GM19023 (cell line): ENCODE measurements at regions not wholly inside any gene's neighbourhood (a gene's known extent, or its start where the extent isn't known, plus 50 kb on each side); places are given as distances from the start of the nearest gene placed in this dataset.

Experiments used
- ATAC-seq: cut with Tn5 transposase; IDR thresholded peaks from one replicate; pipeline ENCODE4 v1.9.1; 2021; ENCODE audit warnings: mild to moderate bottlenecking, moderate library complexity; ENCODE audit not compliant: unreplicated experiment

DNA sequence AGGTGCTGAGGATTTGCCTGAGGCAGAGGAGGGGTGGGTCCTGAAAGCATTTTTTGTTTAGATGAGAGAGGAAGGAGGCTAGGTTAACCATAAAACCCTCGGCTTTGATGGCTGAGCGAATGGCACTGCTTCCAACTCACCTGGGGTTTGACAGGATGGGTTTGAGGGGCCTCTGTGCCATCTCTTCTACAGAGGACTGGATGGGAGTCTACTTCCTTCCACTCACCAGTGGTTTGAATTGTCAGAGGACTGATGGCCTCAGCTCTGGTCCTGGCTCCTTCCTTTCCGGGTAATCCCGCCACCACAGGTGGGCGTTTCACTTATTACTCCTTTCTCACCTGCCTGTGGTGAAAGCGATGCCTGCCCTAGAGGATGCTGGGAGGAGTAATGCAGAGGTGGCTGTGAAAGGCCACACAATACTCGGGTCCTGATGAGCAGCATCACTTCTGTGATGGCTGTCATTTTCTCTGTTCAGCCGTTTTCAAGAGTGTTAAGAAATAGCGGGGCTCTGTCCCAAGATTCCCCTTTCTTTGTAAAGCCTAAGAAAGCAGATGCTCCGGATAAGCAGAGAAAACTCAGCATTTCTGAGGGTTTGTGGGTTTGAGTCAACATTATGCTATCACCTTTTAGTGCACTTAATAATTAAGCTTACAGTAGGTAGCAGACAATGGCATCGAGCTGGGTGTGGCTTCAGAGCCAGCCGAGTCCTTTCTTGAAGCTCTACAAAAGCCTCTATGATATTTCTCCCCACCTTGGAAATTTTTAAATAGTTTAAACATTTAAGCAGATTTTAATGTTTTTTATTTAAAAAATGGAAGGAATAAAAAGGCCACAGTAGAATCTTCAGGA is 220.7 kb downstream of the HLX start:
- no peak for ATAC-seq

DNA sequence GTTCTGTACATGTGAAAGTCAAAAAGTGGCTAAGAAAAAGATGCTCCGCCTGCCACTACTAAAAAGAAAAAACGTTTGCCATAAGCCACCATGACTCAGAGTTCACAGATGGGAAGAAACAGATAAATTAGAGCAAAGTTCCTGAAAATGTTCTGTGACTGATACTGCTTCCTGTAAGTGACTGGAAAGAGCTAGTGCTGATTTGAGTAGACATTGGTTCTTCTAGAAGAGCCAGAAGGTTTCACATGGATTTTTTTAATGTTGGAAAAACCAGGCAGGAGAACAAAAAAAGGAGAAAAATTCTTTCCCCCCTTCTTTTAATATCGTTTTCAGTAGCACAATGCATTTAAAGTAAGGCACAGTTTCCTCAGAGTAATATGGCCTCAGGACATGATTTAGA is 221.4 kb downstream of the HLX start:
- ATAC-seq = no peak

DNA sequence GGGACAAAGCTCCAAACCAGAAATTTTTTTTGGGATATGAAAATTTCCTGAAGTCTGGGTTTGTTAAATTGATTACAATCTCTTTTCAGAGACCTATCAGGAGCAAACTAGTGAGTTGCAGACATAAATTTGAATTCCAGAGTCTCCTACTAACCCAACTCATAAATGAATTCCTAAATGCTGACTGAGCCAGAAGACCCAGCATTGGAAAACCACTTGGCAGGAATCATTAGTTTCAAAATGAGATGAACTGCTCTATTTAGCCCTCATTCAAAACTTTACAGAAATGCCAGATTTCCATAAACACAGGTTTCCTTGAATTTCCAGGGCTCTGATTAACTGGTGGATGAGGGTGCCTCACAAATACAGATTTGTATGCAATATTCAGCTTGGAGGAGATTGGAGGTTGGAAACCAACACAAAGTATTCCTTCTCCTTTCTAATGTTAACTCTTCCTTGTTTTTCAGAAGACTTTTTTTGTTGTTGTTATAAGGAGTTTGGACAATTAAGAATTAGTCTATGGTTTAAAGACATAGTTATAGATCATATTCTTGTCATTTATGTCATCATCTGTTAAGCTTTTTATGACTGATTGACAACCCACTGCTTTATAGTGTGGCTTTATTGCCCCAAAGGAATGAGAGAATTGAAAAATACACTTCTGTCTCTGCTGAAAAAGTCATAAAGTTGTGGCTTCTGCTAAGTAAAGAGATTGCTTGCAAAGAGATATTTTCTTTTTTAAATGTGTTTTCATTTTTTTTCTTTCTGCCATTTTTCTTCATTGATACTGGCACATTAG is 222.8 kb downstream of the HLX start:
- ATAC-seq = no peak

DNA sequence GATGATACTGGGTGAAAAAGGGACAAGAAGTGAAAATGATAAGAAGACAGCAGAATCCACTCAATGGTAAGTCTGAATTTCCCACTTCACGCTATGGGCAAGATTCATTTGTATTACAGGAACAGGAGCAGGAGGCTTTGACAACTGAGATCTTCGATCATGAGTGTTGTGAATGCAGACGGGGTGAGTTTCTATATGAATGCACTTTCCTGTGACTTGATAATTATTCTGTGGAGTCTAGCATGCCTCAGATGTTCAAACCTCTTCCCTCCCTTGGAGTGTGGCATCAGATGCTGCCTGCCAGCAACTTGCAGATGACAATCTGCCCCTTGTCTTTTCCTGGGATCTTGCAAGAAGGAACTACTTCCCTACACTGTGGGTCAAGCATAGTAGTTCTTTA is 225.4 kb downstream of the HLX start:
- no peak for ATAC-seq

DNA sequence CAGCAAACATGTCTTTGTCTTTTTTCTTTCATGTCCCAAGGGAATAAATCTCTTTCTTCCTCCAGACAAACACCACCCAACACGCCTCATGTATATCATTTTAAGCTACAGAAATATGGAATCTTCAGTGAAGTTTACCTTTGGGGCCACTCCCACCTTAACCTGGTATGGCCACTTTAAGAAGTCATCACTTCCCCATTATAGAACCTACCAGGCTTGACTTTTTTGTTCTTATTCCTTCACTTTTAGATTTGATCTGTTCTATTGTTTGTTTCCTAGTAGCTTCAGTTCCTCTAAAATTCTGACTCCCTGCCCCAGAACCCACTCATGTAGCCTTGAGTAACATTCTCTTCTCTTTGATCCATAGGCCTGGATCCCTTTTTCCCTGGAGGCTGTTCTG is 226.3 kb downstream of the HLX start:
- ATAC-seq = no peak

DNA sequence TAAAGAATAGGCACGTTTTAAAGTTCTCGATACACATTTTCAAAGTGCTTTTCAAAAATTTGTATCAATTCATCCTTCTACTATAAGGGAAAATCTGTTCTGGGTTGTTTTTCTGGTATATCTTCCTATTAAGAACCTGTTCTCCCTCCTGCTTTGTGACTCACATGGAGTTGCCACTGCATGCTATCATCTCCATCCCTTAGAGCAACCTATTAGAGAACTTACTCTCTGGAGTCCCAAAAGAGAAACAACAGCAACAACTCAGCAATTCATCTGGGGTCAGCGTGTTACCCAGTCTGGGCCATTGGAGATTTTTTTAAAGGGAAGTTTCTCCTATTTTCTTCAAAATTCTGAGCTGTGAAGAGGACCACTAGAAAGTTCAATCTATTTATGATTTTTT is 227.4 kb downstream of the HLX start:
- ATAC-seq = no peak

DNA sequence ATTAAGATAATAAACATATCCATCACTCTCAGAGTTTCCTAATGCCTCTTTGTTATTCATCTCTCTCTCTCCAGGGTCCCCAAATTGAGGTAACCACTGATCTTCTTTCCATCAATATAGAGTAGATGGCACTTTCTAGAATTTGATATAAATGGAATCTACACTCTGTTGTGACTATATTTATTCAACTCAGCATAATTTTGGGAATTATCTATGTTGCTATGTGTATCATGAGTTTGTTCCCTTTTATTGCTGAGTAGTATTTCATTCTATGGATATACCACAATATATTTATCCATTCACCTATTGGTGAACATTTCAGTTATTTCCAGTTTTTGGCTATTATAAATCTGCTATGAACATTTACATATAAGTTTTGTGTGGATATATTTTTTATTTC is 230.7 kb downstream of the HLX start:
- no peak for ATAC-seq

DNA sequence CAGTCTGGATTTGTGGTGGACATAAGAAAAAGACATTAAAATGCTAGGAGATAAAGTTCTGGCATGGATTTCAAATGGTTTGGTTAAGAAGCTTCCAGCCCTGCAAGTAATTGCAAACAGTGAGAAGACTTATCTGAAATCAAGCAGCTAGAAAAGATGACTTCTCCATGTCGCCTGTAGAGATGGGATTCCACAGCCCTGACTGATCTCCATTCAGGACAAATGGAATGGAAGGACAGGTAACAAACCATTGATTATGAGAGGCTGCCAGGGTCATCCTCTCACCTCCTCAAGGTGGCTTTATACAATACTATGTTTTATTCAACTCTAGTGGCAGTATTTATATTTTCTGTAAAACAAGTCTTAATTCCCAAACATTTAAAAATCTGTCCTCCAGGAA is 237.9 kb downstream of the HLX start:
- ATAC-seq = no peak

DNA sequence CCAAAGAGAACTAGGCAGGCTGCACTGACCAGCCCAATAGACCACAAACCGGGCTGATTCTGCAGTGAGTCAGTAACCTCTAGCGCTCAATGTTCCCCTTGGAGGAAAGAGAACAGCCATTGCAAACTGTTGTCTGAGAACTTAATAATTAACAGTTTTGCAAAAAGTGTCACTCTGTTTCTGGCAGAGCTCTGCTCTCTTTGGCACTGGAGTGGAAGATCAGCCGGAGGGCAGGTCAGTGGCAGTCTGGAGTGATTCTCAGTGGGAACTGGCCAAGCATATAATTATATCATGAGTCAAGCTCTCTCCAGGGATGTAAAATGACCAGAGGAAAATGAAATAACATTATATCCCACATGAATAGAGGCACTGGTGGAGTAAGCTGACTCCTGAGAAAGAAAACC is 238.3 kb downstream of the HLX start:
- ATAC-seq = no peak

DNA sequence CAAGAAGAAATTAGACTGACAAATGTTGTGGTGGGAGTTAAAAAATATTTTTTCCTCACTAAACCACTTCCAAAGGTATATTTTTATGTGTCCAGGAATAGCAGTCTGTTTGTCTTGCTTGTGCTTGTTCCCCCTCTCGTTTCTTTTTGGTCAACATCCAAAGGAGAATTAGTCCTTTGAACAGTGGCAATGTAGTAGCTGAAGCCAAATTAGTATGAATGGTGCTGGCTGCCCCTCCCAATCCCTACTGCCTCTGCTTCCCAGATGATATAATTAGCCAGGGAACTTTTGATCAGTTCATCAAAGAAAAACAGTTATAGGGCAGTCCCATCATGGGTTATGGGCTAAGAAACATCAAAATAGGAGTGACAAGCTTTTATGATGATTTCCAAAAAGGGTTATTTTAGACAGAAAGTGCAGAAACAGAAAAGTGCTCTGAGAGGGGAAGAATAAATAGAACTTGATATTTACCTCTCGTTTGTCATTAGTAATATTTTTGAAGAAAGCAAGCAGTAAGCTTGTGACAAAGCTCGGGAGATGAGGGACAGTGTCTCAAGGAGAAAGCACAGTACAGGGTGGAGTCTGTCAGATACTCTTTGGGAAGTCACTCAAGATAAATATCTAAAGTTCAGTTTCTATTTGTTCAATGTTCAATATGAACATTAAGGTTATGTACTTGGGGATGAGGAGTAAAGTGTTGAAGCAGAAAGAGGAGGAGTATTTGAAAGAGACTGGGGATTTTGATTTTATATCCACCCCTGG is 239.1 kb downstream of the HLX start:
- ATAC-seq = no peak

DNA sequence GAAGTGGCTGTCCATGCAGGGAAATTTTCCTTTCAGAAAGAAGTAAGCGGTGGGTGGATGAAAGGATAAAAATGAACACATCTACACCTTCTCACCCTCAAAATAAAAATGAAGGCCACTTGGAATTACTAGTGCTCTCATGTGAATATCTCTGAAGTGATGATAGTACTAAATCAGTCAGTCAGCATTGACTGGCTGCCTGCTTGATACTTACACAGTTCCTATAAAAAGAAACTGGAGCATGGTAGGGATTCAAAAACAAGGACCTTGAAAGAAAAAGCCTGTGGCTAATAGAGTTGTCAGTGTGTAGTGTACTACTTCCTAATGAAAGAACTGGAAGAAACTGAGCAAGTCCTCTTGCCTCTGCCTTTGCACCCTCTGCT is 239.7 kb downstream of the HLX start:
- ATAC-seq = no peak

DNA sequence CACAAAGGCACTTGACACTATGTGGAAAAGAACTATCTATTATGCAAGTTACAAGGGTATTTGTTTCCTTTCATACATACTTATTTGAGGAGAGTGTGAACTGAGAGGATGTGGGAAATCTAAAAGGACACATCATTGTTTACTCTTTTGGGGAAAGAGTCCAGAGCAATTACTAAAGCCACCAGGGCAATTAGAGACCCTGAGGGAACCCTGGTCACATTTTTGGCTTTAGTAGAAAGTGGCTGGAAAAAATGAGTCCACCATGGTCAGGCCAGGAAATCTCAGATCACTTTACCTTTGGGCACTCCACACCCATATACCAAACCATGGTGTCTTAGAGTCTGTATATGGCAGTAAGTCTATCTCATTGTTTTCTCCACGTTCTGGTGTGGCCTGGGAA is 243.3 kb downstream of the HLX start:
- no peak for ATAC-seq

DNA sequence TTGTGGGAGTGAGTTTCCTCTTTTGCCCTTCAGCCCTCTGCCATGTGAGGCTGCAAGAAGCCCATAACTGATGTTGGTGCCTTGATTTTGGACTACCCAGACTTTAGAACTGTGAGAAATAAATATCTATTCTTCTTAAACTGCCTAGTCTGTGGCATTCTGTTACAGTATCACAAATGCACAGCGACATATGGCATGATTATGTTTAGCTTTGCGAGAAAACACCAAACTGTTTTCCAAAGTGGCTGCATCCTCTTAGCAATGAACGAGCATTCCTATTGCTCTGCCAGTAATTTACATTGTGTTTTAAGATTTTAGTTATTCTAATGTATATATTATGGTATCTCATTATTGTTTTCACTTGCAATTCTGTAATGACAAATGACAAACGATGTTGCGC is 246.7 kb downstream of the HLX start:
- no peak for ATAC-seq

DNA sequence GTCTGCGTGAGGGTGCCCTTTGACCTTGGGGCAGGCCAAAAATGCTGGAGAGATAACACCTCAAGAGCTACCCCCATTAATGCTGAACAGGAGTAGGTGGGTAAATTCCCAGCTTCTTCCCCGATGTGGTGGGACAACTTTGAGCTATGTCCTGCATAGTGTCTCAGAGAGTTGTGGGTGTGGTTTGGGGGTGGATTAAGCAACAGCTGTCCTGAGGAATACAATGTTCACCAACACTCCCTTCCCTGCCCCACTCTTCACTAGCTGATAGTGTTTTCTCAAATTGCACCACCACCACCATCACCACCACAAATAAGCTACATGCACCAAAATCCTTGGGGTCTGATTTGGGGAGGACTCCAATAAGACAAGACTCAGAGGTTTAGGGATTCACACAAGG is 258.4 kb downstream of the HLX start:
- ATAC-seq = no peak

DNA sequence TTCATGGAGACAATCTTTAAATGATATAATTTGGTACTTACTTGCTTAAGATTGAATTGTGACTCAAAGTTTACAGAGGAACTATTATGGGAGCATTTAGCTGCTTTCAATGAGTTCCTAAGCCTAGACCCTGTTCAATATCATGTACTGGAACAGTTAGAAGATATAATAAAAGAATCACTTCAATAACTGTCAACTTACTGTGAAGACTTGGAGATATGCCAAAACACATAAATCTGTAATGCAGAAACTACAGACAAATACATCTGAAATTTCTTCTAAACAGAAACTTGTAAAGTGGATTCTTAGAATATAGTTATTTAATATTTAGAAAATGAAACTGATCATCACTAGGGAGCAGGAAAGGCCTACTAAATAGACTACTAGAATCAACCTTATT is 259.3 kb downstream of the HLX start:
- no peak for ATAC-seq

DNA sequence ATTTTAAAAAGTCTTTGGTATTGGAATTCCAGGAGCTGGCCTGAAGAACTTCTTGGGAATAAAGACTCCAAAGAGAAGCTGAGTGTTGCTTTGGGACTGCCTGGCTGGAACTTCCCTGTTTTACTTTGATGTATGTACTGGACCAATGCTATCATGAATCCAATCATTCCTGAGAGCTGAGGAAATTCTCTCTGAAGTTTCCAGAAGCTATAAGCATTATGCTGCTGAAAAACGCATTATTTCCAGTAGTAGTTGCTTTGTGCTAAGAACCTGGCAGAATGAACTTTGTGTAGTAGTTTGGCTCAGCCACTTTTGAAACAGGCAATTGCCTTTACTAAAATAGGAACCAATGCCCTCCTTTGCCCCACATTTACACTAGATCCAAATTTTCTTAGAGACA is 260.7 kb downstream of the HLX start:
- no peak for ATAC-seq

DNA sequence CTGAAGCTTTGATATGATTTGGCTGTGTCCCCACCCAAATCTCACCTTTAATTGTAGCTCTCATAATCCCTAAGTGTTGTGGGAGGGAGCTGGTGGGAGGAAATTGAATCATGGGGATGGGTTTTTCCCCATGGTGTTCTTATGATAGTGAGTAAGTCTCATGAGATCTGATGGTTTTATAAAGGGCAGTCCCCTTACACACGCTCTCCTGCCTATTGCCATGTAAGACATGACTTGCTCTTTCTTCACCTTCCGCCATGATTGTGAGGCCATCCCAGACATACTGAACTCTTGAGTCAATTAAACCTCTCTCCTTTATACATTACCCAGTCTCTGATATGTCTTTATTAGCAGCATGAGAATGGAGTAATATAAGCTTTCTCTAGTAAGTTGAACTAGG is 261.9 kb downstream of the HLX start:
- no peak for ATAC-seq

DNA sequence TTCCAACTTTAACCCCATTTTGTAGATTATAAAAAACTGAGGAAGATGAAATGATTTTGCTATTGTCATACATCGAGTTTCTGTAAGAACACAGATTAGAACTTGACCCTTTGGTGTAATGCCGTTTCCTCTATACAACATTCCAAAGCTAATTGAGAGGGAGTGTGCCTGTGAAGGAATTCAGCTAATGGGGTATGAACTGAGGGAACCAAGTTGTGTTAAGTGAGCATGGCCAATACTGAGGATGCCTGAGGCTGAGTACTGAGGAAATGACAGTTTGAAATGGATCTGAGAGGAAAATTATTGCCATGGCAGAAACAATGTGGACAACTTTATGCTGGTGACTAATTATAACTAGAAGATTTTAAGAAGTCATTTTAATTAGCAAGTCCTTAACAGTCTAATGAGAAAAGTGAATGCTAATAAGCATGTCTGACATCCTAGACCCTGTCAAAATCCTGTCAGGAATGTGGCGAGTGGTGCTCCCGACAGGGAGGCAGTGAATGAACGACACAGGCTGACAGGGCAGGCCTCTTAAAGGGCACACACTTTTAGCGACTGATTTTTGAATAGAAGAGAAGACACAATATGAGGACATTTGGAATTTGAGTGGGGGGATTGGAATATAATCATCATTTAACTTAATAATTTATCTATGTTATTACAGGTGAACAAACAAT is 262.5 kb downstream of the HLX start:
- no peak for ATAC-seq

DNA sequence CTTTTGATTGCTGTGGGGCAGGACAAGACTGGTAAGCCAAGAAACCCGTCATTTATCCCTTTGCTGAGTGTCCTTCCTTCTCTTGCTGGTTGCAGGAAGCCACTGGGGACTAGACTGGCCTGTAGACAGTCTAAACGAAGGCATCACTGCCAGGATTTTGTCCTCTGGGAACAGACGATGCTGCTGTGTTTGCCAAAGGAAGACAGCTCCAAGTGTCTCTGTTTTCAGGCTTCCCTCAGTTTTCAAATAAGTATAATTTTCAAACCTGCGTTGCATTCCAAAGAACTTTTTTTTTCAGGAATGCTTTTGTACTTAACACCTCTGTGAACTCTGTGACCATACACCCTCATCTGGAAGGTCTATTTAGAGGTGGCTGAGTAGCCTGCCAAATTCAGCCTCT is 269.4 kb downstream of the HLX start:
- ATAC-seq = no peak

DNA sequence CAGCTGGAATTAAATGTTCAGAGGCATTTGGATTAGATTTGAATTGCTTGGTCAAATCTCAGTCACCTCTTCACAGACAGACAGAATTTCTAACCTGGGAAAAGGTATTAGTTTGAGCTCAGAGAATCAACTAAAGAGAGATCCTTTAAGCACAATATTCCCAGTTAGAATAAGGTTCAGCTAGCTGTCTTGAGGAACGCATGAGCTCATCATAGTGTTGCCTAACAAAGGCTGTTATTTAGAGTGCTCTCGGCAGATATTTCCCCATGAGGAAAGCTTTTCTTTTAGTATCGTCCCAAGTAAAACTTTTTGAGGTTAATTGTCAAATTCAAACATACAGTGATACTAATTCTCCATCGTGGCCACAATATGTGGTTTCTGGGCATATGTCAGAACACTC is 269.9 kb downstream of the HLX start:
- ATAC-seq = no peak

DNA sequence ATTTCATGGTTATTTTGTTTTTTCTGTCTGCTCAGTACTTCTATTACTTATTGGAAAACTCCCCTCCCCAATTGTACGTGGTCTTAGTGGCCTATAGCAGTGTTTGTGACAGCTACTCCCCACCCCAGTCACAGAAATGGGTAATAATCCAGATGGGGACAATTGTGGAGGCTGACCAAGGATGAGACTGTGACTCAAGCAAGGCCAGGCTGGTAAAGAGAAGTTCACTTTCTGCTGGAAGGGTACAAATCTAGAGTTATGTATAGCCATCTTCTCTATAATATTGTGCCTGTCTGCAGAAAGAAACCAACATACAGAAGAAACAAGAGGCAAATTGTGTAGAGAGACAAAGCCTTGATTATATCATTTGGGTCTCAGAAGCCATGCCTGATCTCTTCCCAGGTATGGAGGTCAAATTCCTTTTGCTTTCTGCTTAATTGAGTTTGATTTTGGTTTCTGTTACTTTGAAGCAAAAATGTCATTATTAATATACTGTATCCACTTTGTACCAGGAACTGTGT is 270.4 kb downstream of the HLX start:
- ATAC-seq = no peak
